GM23248 (cell line): ENCODE measurements at regions not wholly inside any gene's neighbourhood (a gene's known extent, or its start where the extent isn't known, plus 50 kb on each side); places are given as distances from the start of the nearest gene placed in this dataset.

Source experiments
- EZH2 ChIP-seq: fragments of 200-600 bp; sonication (generic); IDR thresholded peaks from 2 replicates; pipeline ENCODE4 v1.6.1; 2018; ENCODE audit warnings: antibody characterized with exemption, mild to moderate bottlenecking; ENCODE audit not compliant: insufficient read depth, poor library complexity, severe bottlenecking
- EZH2phosphoT487 ChIP-seq: fragments of 200-600 bp; sonication (generic); IDR thresholded peaks from 2 replicates; pipeline ENCODE4 v1.6.1; 2018; ENCODE audit warnings: antibody characterized with exemption, moderate library complexity, mild to moderate bottlenecking, low read depth; ENCODE audit not compliant: insufficient read depth

- TF ChIP-seq EZH2 (no peak), EZH2phosphoT487 (no peak)
Observed at GRCh38 chr5:4419281-4419680, 720.8 kb upstream of the ADAMTS16 start.
